SJCRH30 (cell line): ENCODE measurements at regions not wholly inside any gene's neighbourhood (a gene's known extent, or its start where the extent isn't known, plus 50 kb on each side); places are given as distances from the start of the nearest gene placed in this dataset.

Experiments used
- DNase-seq, 2 experiments: peaks; one replicate each; pipeline ENCODE4 v3.0.0-alpha.2; 2015 to 2020
- H3K27ac ChIP-seq: fragments of 250-450 bp; sonication (Bioruptor Pico); 2 replicates; pipeline ENCODE4 v1.5.1; 2020; ENCODE audit warnings: mild to moderate bottlenecking, moderate library complexity
- H3K27me3 ChIP-seq: fragments of 250-450 bp; sonication (Bioruptor Pico); 2 replicates; pipeline ENCODE4 v1.5.1; 2020; ENCODE audit warnings: mild to moderate bottlenecking, moderate library complexity
- H3K36me3 ChIP-seq: fragments of 250-450 bp; sonication (Bioruptor Pico); 2 replicates; pipeline ENCODE4 v1.5.1; 2020; ENCODE audit warnings: mild to moderate bottlenecking, moderate library complexity
- H3K4me1 ChIP-seq: fragments of 250-450 bp; sonication (Bioruptor Pico); 2 replicates; pipeline ENCODE4 v1.5.1; 2020; ENCODE audit warnings: mild to moderate bottlenecking, moderate library complexity
- H3K4me3 ChIP-seq: fragments of 250-450 bp; sonication (Bioruptor Pico); 2 replicates; pipeline ENCODE4 v1.5.1; 2020; ENCODE audit warnings: mild to moderate bottlenecking, moderate library complexity
- H3K9me3 ChIP-seq: fragments of 250-450 bp; sonication (Bioruptor Pico); replicated peaks from 2 replicates; pipeline ENCODE4 v1.5.1; 2020; ENCODE audit warnings: mild to moderate bottlenecking, moderate library complexity

GRCh38 chr1:58893257-58893869 is 109.5 kb upstream of the JUN start:
- H3K4me1 ChIP-seq = peaks cover 33% of the 10 kb centered on the region
- DNase-seq = peak in 1 of 2 experiments; percentile 30
- H3K27ac ChIP-seq = no peak overlapping the region
- H3K27me3 ChIP-seq = no peaks in the 10 kb centered on the region
- H3K9me3 ChIP-seq = no peaks in the 10 kb centered on the region
- H3K36me3 ChIP-seq = no peaks in the 10 kb centered on the region
- H3K4me3 ChIP-seq = no peak overlapping the region

- H3K27ac ChIP-seq = peak overlapping the region; percentile 93
- DNase-seq = peak; percentile 35 to 57
- no peaks in the 10 kb centered on the region for H3K27me3 ChIP-seq
- H3K9me3 ChIP-seq = no peaks in the 10 kb centered on the region
- no peaks in the 10 kb centered on the region for H3K36me3 ChIP-seq
- peaks cover 47% of the 10 kb centered on the region for H3K4me1 ChIP-seq
- no peak overlapping the region for H3K4me3 ChIP-seq
Measured at GRCh38 chr1:58895082-58895481, 111.2 kb upstream of the JUN start.

- peak; percentile 54 to 66 for DNase-seq
- Histone ChIP-seq H3K4me1 (peaks cover 53% of the 10 kb centered on the region), H3K36me3 (no peaks in the 10 kb centered on the region), H3K9me3 (no peaks in the 10 kb centered on the region), H3K4me3 (no peak overlapping the region), H3K27ac (peak overlapping the region; percentile 93), H3K27me3 (no peaks in the 10 kb centered on the region)
Measured at GRCh38 chr1:58895559-58896145, 111.8 kb upstream of the JUN start.

- no peaks in the 10 kb centered on the region for H3K9me3 ChIP-seq
- H3K36me3 ChIP-seq = no peaks in the 10 kb centered on the region
- DNase-seq = peak; percentile 95 to 98
- peak overlapping the region; percentile 93 for H3K27ac ChIP-seq
- no peak overlapping the region for H3K4me3 ChIP-seq
- no peaks in the 10 kb centered on the region for H3K27me3 ChIP-seq
- peaks cover 60% of the 10 kb centered on the region for H3K4me1 ChIP-seq
Measured at GRCh38 chr1:58896246-58897183, 112.7 kb upstream of the JUN start.

- Histone ChIP-seq H3K4me3 (no peak overlapping the region), H3K27ac (no peak overlapping the region), H3K27me3 (no peaks in the 10 kb centered on the region), H3K4me1 (peaks cover 62% of the 10 kb centered on the region), H3K36me3 (no peaks in the 10 kb centered on the region), H3K9me3 (no peaks in the 10 kb centered on the region)
- DNase-seq = peak in 1 of 2 experiments; percentile 40
Measured at GRCh38 chr1:58898739-58899586, 115.1 kb upstream of the JUN start.

- H3K4me1 ChIP-seq = peaks cover 59% of the 10 kb centered on the region
- no peak overlapping the region for H3K4me3 ChIP-seq
- no peak for DNase-seq
- H3K36me3 ChIP-seq = no peaks in the 10 kb centered on the region
- H3K27me3 ChIP-seq = no peaks in the 10 kb centered on the region
- no peak overlapping the region for H3K27ac ChIP-seq
- no peaks in the 10 kb centered on the region for H3K9me3 ChIP-seq
Measured at GRCh38 chr1:58899587-58900271, 115.9 kb upstream of the JUN start.

GRCh38 chr1:58900396-58900795 is 116.5 kb upstream of the JUN start:
- peak; percentile 37 to 62 for DNase-seq
- H3K36me3 ChIP-seq = no peaks in the 10 kb centered on the region
- peaks cover 57% of the 10 kb centered on the region for H3K4me1 ChIP-seq
- no peaks in the 10 kb centered on the region for H3K27me3 ChIP-seq
- H3K9me3 ChIP-seq = no peaks in the 10 kb centered on the region
- peak overlapping the region; percentile 34 for H3K27ac ChIP-seq
- H3K4me3 ChIP-seq = no peak overlapping the region

GRCh38 chr1:58901008-58901407 is 117.2 kb upstream of the JUN start:
- H3K36me3 ChIP-seq = no peaks in the 10 kb centered on the region
- no peak overlapping the region for H3K4me3 ChIP-seq
- no peaks in the 10 kb centered on the region for H3K27me3 ChIP-seq
- H3K27ac ChIP-seq = peak overlapping the region; percentile 34
- no peaks in the 10 kb centered on the region for H3K9me3 ChIP-seq
- H3K4me1 ChIP-seq = peaks cover 57% of the 10 kb centered on the region
- peak; percentile 67 to 84 for DNase-seq

- no peak for DNase-seq
- no peaks in the 10 kb centered on the region for H3K9me3 ChIP-seq
- peak overlapping the region; percentile 47 for H3K4me3 ChIP-seq
- peaks cover 45% of the 10 kb centered on the region for H3K4me1 ChIP-seq
- no peaks in the 10 kb centered on the region for H3K36me3 ChIP-seq
- no peaks in the 10 kb centered on the region for H3K27me3 ChIP-seq
- peak overlapping the region; percentile 72; the same call in 1 of the 2 replicates for H3K27ac ChIP-seq
Measured at GRCh38 chr1:58902830-58903513, 119.1 kb upstream of the JUN start.

GRCh38 chr1:58903514-58904298 is 119.9 kb upstream of the JUN start:
- H3K4me1 ChIP-seq = peaks cover 43% of the 10 kb centered on the region
- peak overlapping the region; percentile 72 for H3K27ac ChIP-seq
- peak overlapping the region; percentile 47 for H3K4me3 ChIP-seq
- H3K36me3 ChIP-seq = no peaks in the 10 kb centered on the region
- peak; percentile 54 to 56 for DNase-seq
- no peaks in the 10 kb centered on the region for H3K27me3 ChIP-seq
- no peaks in the 10 kb centered on the region for H3K9me3 ChIP-seq

- Histone ChIP-seq H3K9me3 (no peaks in the 10 kb centered on the region), H3K4me1 (peaks cover 36% of the 10 kb centered on the region), H3K4me3 (peak overlapping the region; percentile 47), H3K27ac (peak overlapping the region; percentile 72), H3K36me3 (no peaks in the 10 kb centered on the region), H3K27me3 (no peaks in the 10 kb centered on the region)
- DNase-seq = no peak
Measured at GRCh38 chr1:58904299-58905125, 120.7 kb upstream of the JUN start.

GRCh38 chr1:58905126-58905490 is 121.3 kb upstream of the JUN start:
- H3K4me3 ChIP-seq = no peak overlapping the region
- no peaks in the 10 kb centered on the region for H3K9me3 ChIP-seq
- no peaks in the 10 kb centered on the region for H3K27me3 ChIP-seq
- no peak overlapping the region; the same call in 1 of the 2 replicates for H3K27ac ChIP-seq
- H3K4me1 ChIP-seq = peaks cover 30% of the 10 kb centered on the region
- H3K36me3 ChIP-seq = no peaks in the 10 kb centered on the region
- no peak for DNase-seq
